PC-9 (cell line): ENCODE measurements at regions not wholly inside any gene's neighbourhood (a gene's known extent, or its start where the extent isn't known, plus 50 kb on each side); places are given as distances from the start of the nearest gene placed in this dataset.
A peak's percentile ranks its signal among the peaks of the same experiment; 100 is the strongest.

Experiments
- BruUV-seq: library from RNA; stranded (reverse); fragments of 400-500 nt; replicated peaks from 2 replicates; lab custom pipeline; 2021; lab: Mats Ljungman, UMichigan
- CTCF ChIA-PET: fragments of 300-600 bp; sonication (Branson Sonifier 250); formaldehyde crosslinking; loops from one replicate; lab custom pipeline; 2022; ENCODE audit warnings: antibody characterized with exemption; lab: Charles Lee
- POLR2A ChIA-PET: fragments of 300-600 bp; sonication (Branson Sonifier 250); formaldehyde crosslinking; loops from one replicate; lab custom pipeline; 2022; ENCODE audit warnings: antibody characterized with exemption; ENCODE audit not compliant: unreplicated experiment; lab: Charles Lee
- DNase-seq, 2 experiments: peaks; one replicate each; pipeline versions ENCODE4 v3.0.0 to v3.0.0-alpha.2; 2015 to 2022; ENCODE audit warnings: mixed read lengths in 1 of 2
- H2AFZ ChIP-seq: fragments of 200-600 bp; sonication (generic); 2 replicates; pipeline ENCODE4 v1.8.1; 2017; ENCODE audit warnings: antibody characterized with exemption
- H3F3A ChIP-seq: fragments of 200-600 bp; sonication (generic); 2 replicates; pipeline ENCODE4 v1.8.1; 2017; ENCODE audit warnings: antibody characterized with exemption, mild to moderate bottlenecking, low read depth; ENCODE audit not compliant: insufficient read depth
- H3K27ac ChIP-seq: fragments of 200-600 bp; sonication (generic); 2 replicates; pipeline ENCODE4 v1.6.1; 2016; ENCODE audit warnings: mixed run types
- H3K27me3 ChIP-seq: fragments of 200-600 bp; sonication (generic); 2 replicates; pipeline ENCODE4 v1.6.1; 2016; ENCODE audit warnings: low read depth, mixed run types; ENCODE audit not compliant: insufficient read depth
- H3K36me3 ChIP-seq: fragments of 200-600 bp; sonication (generic); 2 replicates; pipeline ENCODE4 v1.6.1; 2016; ENCODE audit warnings: low read depth, mixed run types
- H3K4me1 ChIP-seq: fragments of 200-600 bp; sonication (generic); replicated peaks from 2 replicates; pipeline ENCODE4 v1.6.1; 2016; ENCODE audit warnings: mixed run types; ENCODE audit not compliant: insufficient read depth
- H3K4me2 ChIP-seq: fragments of 200-600 bp; sonication (generic); 2 replicates; pipeline ENCODE4 v1.6.1; 2017; ENCODE audit warnings: mixed run types
- H3K4me3 ChIP-seq: fragments of 200-600 bp; sonication (generic); 2 replicates; pipeline ENCODE4 v1.6.1; 2016; ENCODE audit warnings: mixed run types
- H3K79me2 ChIP-seq: fragments of 200-600 bp; sonication (generic); 2 replicates; pipeline ENCODE4 v1.6.1; 2017; ENCODE audit warnings: low read depth, mixed run types
- H3K9me2 ChIP-seq: fragments of 200-600 bp; sonication (generic); 2 replicates; pipeline ENCODE4 v1.8.1; 2017; ENCODE audit warnings: mild to moderate bottlenecking; ENCODE audit not compliant: insufficient read depth
- H3K9me3 ChIP-seq: fragments of 200-600 bp; sonication (generic); 2 replicates; pipeline ENCODE4 v1.8.1; 2016; ENCODE audit warnings: low read depth; ENCODE audit not compliant: insufficient read depth
- H4K20me1 ChIP-seq: fragments of 200-600 bp; sonication (generic); 2 replicates; pipeline ENCODE4 v1.8.1; 2017; ENCODE audit not compliant: insufficient read depth
- EZH2 ChIP-seq: fragments of 200-600 bp; sonication (generic); IDR thresholded peaks from 2 replicates; pipeline ENCODE4 v1.8.0; 2017; ENCODE audit warnings: antibody characterized with exemption, low read depth
- intact Hi-C: fragments of 100-400 bp; cut with micrococcal nuclease; formaldehyde crosslinking; loops from one replicate; pipeline ENCODE4 v1.10.0; 2022; ENCODE audit not compliant: unreplicated experiment
- TF ChIP-seq, protein P1 (sequence below): fragments of 200-600 bp; sonication (generic); conservative IDR thresholded peaks from 2 replicates; pipeline ENCODE4 v1.6.1; 2017; ENCODE audit warnings: mixed run types, antibody characterized with exemption, mild to moderate bottlenecking, moderate library complexity

DNA sequence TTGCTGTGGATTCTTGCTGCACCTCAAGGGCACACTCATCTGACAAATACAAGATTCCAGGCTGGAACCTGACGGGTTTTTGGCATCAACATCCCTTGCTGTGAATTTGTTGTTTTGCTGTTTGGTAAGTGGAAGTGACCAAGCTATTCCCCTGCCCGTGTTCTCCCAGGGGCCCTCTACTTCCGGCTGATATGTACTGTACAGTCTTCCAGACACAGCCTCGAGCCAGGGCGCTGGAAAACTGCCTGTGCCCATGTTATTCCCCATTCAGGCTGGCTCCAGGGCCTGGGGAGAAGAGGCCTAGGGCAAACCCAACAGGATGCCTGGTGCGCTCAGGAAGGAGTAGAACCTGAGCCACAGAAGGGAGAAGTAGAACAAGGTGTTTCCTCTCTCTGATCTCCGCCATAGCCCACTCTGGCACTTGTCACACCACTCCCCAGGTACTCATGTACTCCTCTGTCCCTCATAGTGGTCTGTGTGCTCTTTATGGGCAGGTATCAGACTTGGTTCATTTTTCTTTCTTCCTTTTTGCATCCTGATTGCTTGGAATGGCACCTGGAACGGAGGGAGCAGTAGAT lies 67.8 kb upstream of the LTA4H start:
- H3K4me2 ChIP-seq: no peak overlapping the region
- no peaks in the 10 kb centered on the region for H3F3A ChIP-seq
- no TSS peak for BruUV-seq
- CTCF ChIA-PET: no interaction called here
- POLR2A ChIA-PET: interaction anchor here (0.6 kb wide), 1 partner anchor 705 kb away, joined by 4 read pairs; no protein-coding TSS in a partner anchor
- H3K4me3 ChIP-seq: no peak overlapping the region
- TF ChIP-seq, protein P1, sequence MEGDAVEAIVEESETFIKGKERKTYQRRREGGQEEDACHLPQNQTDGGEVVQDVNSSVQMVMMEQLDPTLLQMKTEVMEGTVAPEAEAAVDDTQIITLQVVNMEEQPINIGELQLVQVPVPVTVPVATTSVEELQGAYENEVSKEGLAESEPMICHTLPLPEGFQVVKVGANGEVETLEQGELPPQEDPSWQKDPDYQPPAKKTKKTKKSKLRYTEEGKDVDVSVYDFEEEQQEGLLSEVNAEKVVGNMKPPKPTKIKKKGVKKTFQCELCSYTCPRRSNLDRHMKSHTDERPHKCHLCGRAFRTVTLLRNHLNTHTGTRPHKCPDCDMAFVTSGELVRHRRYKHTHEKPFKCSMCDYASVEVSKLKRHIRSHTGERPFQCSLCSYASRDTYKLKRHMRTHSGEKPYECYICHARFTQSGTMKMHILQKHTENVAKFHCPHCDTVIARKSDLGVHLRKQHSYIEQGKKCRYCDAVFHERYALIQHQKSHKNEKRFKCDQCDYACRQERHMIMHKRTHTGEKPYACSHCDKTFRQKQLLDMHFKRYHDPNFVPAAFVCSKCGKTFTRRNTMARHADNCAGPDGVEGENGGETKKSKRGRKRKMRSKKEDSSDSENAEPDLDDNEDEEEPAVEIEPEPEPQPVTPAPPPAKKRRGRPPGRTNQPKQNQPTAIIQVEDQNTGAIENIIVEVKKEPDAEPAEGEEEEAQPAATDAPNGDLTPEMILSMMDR: no peak
- TF ChIP-seq EZH2: no peak
- no peaks in the 10 kb centered on the region for H3K36me3 ChIP-seq
- H4K20me1 ChIP-seq: no peaks in the 10 kb centered on the region
- no peak for DNase-seq
- intact Hi-C loops: no loop called here
- no peak overlapping the region for H3K27ac ChIP-seq
- peaks cover 6% of the 10 kb centered on the region for H3K4me1 ChIP-seq
- H3K9me2 ChIP-seq: no peaks in the 10 kb centered on the region
- H3K79me2 ChIP-seq: no peaks in the 10 kb centered on the region
- H3K9me3 ChIP-seq: no peaks in the 10 kb centered on the region
- no peak overlapping the region for H2AFZ ChIP-seq
- H3K27me3 ChIP-seq: no peaks in the 10 kb centered on the region

- intact Hi-C loops: no loop called here
- Histone ChIP-seq H3K27ac (no peak overlapping the region), H3K79me2 (no peaks in the 10 kb centered on the region), H3F3A (no peaks in the 10 kb centered on the region), H3K4me3 (no peak overlapping the region), H3K36me3 (no peaks in the 10 kb centered on the region), H3K27me3 (no peaks in the 10 kb centered on the region), H3K4me1 (peaks cover 10% of the 10 kb centered on the region), H3K9me3 (no peaks in the 10 kb centered on the region), H4K20me1 (no peaks in the 10 kb centered on the region), H3K4me2 (no peak overlapping the region), H3K9me2 (no peaks in the 10 kb centered on the region), H2AFZ (peak overlapping the region; percentile 33; the same call in 1 of the 2 replicates)
- no peak for DNase-seq
- TF ChIP-seq, protein P1: no peak
- ChIA-PET POLR2A (no interaction called here), CTCF (no interaction called here)
- no TSS peak for BruUV-seq
Observed at GRCh38 chr12:96104566-96104965, 69.2 kb upstream of the LTA4H start.

DNA sequence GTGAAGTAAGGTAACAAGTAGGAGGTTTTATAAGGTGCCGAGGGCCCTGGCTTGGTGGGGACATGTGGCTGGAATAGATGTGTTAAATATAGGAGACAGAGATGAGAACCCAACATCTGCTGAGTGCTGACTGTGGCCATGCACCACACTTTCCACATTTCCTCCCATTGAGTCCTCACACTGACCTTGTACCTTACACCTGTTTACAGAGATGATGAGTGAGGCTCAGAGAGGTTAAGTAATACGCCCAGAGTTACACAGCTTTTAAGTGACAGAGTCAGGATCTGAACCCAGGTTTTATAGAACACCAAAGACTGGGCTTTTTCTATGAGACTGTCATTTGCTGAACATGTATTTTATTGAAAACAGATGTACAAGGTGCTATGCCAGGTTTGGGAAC lies 70.8 kb upstream of the LTA4H start:
- no peak overlapping the region for H2AFZ ChIP-seq
- no peak overlapping the region for H3K4me3 ChIP-seq
- H3K9me3 ChIP-seq: no peaks in the 10 kb centered on the region
- intact Hi-C loops: no loop called here
- DNase-seq: no peak
- H3K27ac ChIP-seq: no peak overlapping the region
- TF ChIP-seq, protein P1: no peak
- TF ChIP-seq EZH2: no peak
- H3K27me3 ChIP-seq: no peaks in the 10 kb centered on the region
- H3K9me2 ChIP-seq: no peaks in the 10 kb centered on the region
- H3K79me2 ChIP-seq: no peaks in the 10 kb centered on the region
- H3K4me1 ChIP-seq: peaks cover 10% of the 10 kb centered on the region
- no peaks in the 10 kb centered on the region for H3F3A ChIP-seq
- H3K4me2 ChIP-seq: no peak overlapping the region
- no peaks in the 10 kb centered on the region for H4K20me1 ChIP-seq
- BruUV-seq: no TSS peak
- H3K36me3 ChIP-seq: no peaks in the 10 kb centered on the region
- ChIA-PET CTCF (no interaction called here), POLR2A (no interaction called here)
